GM20431 (cell line): ENCODE measurements at regions not wholly inside any gene's neighbourhood (a gene's known extent, or its start where the extent isn't known, plus 50 kb on each side); places are given as distances from the start of the nearest gene placed in this dataset.
"Not testable (repeated sequence)": the region's sequence is repeated elsewhere in the genome, so short reads cannot be mapped to it uniquely, and the experiment has no call there.

Source experiments
- in situ Hi-C: fragments of 300-500 bp; cut with MseI, MboI; formaldehyde crosslinking; loops from one replicate; pipeline ENCODE4 v1.15.0; 2020; ENCODE audit warnings: low sequenced_read_pairs; ENCODE audit not compliant: unreplicated experiment

- in situ Hi-C loops = no loop called here
These were observed 156.1 kb upstream of the G2E3 start for GRCh38 chr14:30402846-30403245.

GRCh38 chr14:30403791-30404190, 155.2 kb upstream of the G2E3 start:
- in situ Hi-C loops = no loop called here

GRCh38 chr14:30409508-30410015, 149.4 kb upstream of the G2E3 start:
- in situ Hi-C loops = not testable (repeated sequence)

- in situ Hi-C loops = no loop called here
These were observed 148.0 kb upstream of the G2E3 start for GRCh38 chr14:30410986-30411385.

- in situ Hi-C loops = not testable (repeated sequence)
These were observed 145.8 kb upstream of the G2E3 start for GRCh38 chr14:30413184-30413583.

- in situ Hi-C loops = no loop called here
These were observed 141.8 kb upstream of the G2E3 start for GRCh38 chr14:30417121-30417520.

- in situ Hi-C loops = no loop called here
These were observed 141.0 kb upstream of the G2E3 start for GRCh38 chr14:30417999-30418398.

- in situ Hi-C loops = no loop called here
These were observed 139.9 kb upstream of the G2E3 start for GRCh38 chr14:30419037-30419436.

- in situ Hi-C loops = no loop called here
These were observed 138.4 kb upstream of the G2E3 start for GRCh38 chr14:30420515-30420914.

- in situ Hi-C loops = no loop called here
These were observed 132.5 kb upstream of the G2E3 start for GRCh38 chr14:30426463-30426862.

GRCh38 chr14:30427401-30427800, 131.6 kb upstream of the G2E3 start:
- in situ Hi-C loops = no loop called here

GRCh38 chr14:30427846-30428245, 131.1 kb upstream of the G2E3 start:
- in situ Hi-C loops = no loop called here

GRCh38 chr14:30431552-30431951, 127.4 kb upstream of the G2E3 start:
- in situ Hi-C loops = no loop called here

GRCh38 chr14:30440961-30441360, 118.0 kb upstream of the G2E3 start:
- in situ Hi-C loops = no loop called here

GRCh38 chr14:30443368-30444007, 115.5 kb upstream of the G2E3 start:
- in situ Hi-C loops = no loop called here

- in situ Hi-C loops = no loop called here
These were observed 114.5 kb upstream of the G2E3 start for GRCh38 chr14:30444451-30444850.

- in situ Hi-C loops = no loop called here
These were observed 113.8 kb upstream of the G2E3 start for GRCh38 chr14:30445011-30445793.

GRCh38 chr14:30445852-30446251, 113.1 kb upstream of the G2E3 start:
- in situ Hi-C loops = no loop called here

GRCh38 chr14:30450631-30451545, 108.1 kb upstream of the G2E3 start:
- in situ Hi-C loops = no loop called here

GRCh38 chr14:30456296-30456695, 102.7 kb upstream of the G2E3 start:
- in situ Hi-C loops = no loop called here

- in situ Hi-C loops = no loop called here
These were observed 96.6 kb upstream of the G2E3 start for GRCh38 chr14:30462358-30462757.
